Transverse colon (tissue), 4 donors: ENCODE measurements at regions not wholly inside any gene's neighbourhood (a gene's known extent, or its start where the extent isn't known, plus 50 kb on each side); places are given as distances from the start of the nearest gene placed in this dataset.

ENCODE experiments used
- DNase-seq: peaks from one replicate; pipeline ENCODE4 v3.0.0-alpha.2; 2019
- H3K27ac ChIP-seq, 4 donors: fragments of 200-600 bp; sonication (generic); 2 replicates each; pipeline ENCODE4 v1.5.1; 2016 to 2018; ENCODE audit warnings: inconsistent platforms in 4 of 4
- H3K27me3 ChIP-seq: fragments of 200-600 bp; sonication (generic); 2 replicates; pipeline ENCODE4 v1.5.1; 2017; ENCODE audit warnings: inconsistent platforms
- H3K36me3 ChIP-seq, 4 donors: fragments of 200-600 bp; sonication (generic); 2 replicates each; pipeline ENCODE4 v1.5.1; 2017 to 2019; ENCODE audit warnings: inconsistent platforms in 4 of 4
- H3K4me1 ChIP-seq, 4 donors: fragments of 200-600 bp; sonication (generic); 2 replicates each; pipeline ENCODE4 v1.5.1; 2017 to 2020; ENCODE audit warnings: inconsistent platforms in 4 of 4
- H3K4me3 ChIP-seq, 4 donors: fragments of 200-600 bp; sonication (generic); 1 replicate in 1 of 4; 2 replicates in 3 of 4; pipeline versions ENCODE4 v1.5.1 to v1.6.1; 2017 to 2019; ENCODE audit warnings: inconsistent platforms in 4 of 4
- H3K9me3 ChIP-seq, 2 donors: fragments of 200-600 bp; sonication (generic); 2 replicates each; pipeline ENCODE4 v1.5.1; 2017 to 2019; ENCODE audit warnings: inconsistent platforms in 2 of 2
- EP300 ChIP-seq: sonication (generic); formaldehyde crosslinking; IDR thresholded peaks from one replicate; pipeline ENCODE4 v1.6.1; 2017; ENCODE audit warnings: antibody characterized with exemption, low read depth
- POLR2A ChIP-seq: fragments of 450-650 bp; IDR thresholded peaks from one replicate; pipeline ENCODE4 v1.6.1; 2016; ENCODE audit warnings: antibody characterized with exemption, mild to moderate bottlenecking, moderate library complexity
- POLR2AphosphoS5 ChIP-seq, 3 donors: sonication (generic); formaldehyde crosslinking; IDR thresholded peaks; one replicate each; pipeline ENCODE4 v1.6.1; 2016; ENCODE audit warnings: antibody characterized with exemption in 3 of 3
- WGBS, 2 donors: methylation state at CpG; one replicate each; pipeline ENCODE4 v1.1.5; 2018; ENCODE audit warnings: low coverage in 1 of 2; 5-methylcytosine and 5-hydroxymethylcytosine counted together
- in situ Hi-C, 4 donors: fragments of 200-750 bp; cut with MboI; loops; one replicate each; pipeline versions ENCODE4 v1.15.0 to v1.15.1; 2017; ENCODE audit warnings: low sequenced_read_pairs in 3 of 4, low pct_ligation_motif_present in 1 of 4, low pct_unique_long_range_greater_than_20kb in 1 of 4
- intact Hi-C: fragments of 100-400 bp; cut with DNase I; formaldehyde crosslinking; loops from one replicate; pipeline ENCODE4 v1.15.1; 2023; ENCODE audit warnings: low total_unique reads
- TF ChIP-seq, protein P1 (sequence below), 5 experiments: fragments of 200-600 bp in 3 of 5; fragments of 450-650 bp in 2 of 5; sonication (generic) in 3 of 5; IDR thresholded peaks; 1 replicate in 2 of 5; 2 replicates in 3 of 5; pipeline ENCODE4 v1.5.1; 2016 to 2017; ENCODE audit warnings: antibody characterized with exemption in 5 of 5, inconsistent platforms in 3 of 5, mild to moderate bottlenecking in 2 of 5, moderate library complexity in 1 of 5

DNA sequence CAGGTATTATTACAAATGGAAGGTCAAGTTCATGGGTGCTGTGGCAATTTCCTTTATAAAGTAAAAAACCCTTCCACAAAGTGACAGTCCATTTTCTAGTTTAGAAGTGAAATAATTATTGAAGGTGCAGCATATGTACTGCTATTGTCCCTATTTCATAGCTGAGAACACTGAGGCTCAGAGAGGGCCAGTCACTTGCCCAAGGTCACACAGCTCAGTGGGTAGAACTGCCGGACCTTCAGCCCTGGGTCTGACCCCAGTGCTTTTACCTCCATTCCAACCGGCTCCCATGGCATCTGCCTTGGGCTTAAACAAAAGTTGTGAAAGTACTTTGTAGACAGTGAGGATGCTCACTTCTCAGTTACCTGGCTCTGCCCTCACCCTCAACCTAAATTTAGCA, 150.6 kb upstream of the SMIM23 start:
- in situ Hi-C loops (no loop called here), intact Hi-C loops (no loop called here)
- H3K36me3 ChIP-seq = no peaks in the 10 kb centered on the region
- H3K27me3 ChIP-seq = peaks cover 16% of the 10 kb centered on the region
- H3K4me1 ChIP-seq = peaks cover 0 to 5% (median 4%) of the 10 kb centered on the region in 4 donors
- TF ChIP-seq POLR2A = no peak
- TF ChIP-seq, protein P1, sequence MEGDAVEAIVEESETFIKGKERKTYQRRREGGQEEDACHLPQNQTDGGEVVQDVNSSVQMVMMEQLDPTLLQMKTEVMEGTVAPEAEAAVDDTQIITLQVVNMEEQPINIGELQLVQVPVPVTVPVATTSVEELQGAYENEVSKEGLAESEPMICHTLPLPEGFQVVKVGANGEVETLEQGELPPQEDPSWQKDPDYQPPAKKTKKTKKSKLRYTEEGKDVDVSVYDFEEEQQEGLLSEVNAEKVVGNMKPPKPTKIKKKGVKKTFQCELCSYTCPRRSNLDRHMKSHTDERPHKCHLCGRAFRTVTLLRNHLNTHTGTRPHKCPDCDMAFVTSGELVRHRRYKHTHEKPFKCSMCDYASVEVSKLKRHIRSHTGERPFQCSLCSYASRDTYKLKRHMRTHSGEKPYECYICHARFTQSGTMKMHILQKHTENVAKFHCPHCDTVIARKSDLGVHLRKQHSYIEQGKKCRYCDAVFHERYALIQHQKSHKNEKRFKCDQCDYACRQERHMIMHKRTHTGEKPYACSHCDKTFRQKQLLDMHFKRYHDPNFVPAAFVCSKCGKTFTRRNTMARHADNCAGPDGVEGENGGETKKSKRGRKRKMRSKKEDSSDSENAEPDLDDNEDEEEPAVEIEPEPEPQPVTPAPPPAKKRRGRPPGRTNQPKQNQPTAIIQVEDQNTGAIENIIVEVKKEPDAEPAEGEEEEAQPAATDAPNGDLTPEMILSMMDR (IDR thresholded peaks at IDR 0.05) = no peak
- TF ChIP-seq EP300 = no peak
- no peak for TF ChIP-seq POLR2AphosphoS5 (IDR thresholded peaks at IDR 0.05)
- no peaks in the 10 kb centered on the region for H3K9me3 ChIP-seq
- no peak overlapping the region for H3K4me3 ChIP-seq
- H3K27ac ChIP-seq = no peak overlapping the region
- no peak for DNase-seq
- WGBS, 2 donors = 90% methylated on average over 2 of the region's 2 CpGs; no CpG with 5 or more reads in 1 of the 2 donors

DNA sequence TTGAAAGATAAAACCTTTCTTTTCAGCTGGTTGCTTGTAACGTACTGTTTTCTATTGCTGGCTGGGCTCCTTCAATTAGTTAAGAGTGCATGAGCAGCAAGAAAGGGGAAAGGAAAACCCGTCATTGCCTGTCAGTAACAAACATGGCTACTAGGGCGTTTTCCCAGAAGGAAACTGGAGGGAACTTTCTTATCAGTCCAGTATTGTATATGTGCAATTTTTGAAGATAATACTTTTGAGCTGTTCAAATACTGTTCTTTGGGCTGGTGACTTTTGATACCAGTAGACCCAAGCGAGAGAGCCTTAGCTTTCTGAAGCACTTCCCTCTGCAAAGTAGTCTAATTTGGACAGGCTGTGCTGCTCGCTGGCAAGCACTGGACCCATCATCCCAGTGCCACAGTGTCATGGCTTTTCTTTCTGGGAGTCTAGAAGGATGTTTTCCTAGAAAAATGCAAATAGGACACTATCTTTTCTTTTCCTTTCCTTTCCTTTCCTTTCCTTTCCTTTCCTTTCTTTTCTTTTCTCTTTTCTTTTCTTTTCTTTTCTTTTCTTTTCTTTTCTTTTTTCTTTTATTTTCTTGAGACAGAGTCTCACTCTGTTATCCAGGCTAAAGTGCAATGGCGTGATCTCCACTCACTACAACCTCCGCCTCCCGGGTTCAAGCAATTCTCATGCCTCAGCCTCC, 149.9 kb upstream of the SMIM23 start:
- no peaks in the 10 kb centered on the region for H3K36me3 ChIP-seq
- peaks cover 9% of the 10 kb centered on the region for H3K27me3 ChIP-seq
- intact Hi-C loops = no loop called here
- TF ChIP-seq EP300 (no peak), POLR2AphosphoS5 (IDR thresholded peaks at IDR 0.05) (no peak), POLR2A (no peak)
- TF ChIP-seq, protein P1 (IDR thresholded peaks at IDR 0.05) = no peak
- no peak for DNase-seq
- H3K9me3 ChIP-seq = no peaks in the 10 kb centered on the region
- no peak overlapping the region for H3K4me3 ChIP-seq
- in situ Hi-C loops = no loop called here
- no peaks in the 10 kb centered on the region for H3K4me1 ChIP-seq
- no peak overlapping the region for H3K27ac ChIP-seq
- WGBS, 2 donors = 77 to 79% methylated on average over 4 to 8 of the region's 8 CpGs

DNA sequence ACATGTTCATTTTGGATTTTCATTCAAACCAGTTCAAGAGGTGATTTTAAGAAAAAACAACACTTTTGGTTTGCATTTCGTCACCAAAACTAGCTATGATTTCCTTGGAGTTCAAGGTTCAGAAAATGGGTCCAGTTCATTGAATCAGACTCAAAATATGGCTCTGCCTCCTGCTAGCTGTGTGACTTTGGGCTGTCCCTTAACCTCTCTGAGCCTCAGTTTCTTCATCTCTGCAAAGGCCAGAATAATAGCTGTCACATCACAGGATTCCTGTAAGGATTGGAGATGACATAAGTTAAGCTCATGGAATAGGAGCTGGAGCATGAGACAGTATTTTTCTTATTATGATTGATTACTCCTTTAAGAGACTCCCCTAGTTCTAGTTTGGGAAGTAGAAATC, 147.8 kb upstream of the SMIM23 start:
- H3K4me1 ChIP-seq = no peaks in the 10 kb centered on the region
- H3K27ac ChIP-seq = no peak overlapping the region
- intact Hi-C loops = no loop called here
- no peak for TF ChIP-seq EP300
- no peak for TF ChIP-seq POLR2A
- TF ChIP-seq POLR2AphosphoS5 (IDR thresholded peaks at IDR 0.05) = no peak
- TF ChIP-seq, protein P1 (IDR thresholded peaks at IDR 0.05) = no peak
- DNase-seq = no peak
- H3K36me3 ChIP-seq = no peaks in the 10 kb centered on the region
- in situ Hi-C loops = no loop called here
- WGBS, 2 donors = 89 to 100% methylated on average over 1 of the region's 1 CpG
- H3K9me3 ChIP-seq = no peaks in the 10 kb centered on the region
- no peak overlapping the region for H3K4me3 ChIP-seq
- H3K27me3 ChIP-seq = peaks cover 2% of the 10 kb centered on the region

DNA sequence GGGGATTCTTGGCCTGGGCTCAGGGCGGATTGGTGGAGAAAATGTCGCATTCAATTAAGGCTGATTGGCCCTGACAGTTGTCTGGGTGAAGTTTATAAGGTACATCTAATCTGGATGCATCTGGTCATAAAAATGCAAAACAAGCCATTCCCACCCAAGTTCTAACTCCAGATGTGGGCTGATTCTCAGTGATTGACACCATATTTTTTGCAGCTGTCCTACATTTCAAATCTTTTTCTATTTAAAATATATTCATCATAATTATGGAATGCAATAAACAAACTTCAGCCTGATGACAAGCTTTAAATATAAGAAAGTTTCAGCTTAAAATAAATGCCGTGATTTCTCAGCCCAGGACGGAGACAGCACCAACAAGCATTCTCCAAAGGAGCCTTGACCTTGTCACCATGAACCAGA, 146.4 kb upstream of the SMIM23 start:
- in situ Hi-C loops = no loop called here
- TF ChIP-seq POLR2A = no peak
- TF ChIP-seq, protein P1 (IDR thresholded peaks at IDR 0.05) = no peak
- no peak for TF ChIP-seq POLR2AphosphoS5 (IDR thresholded peaks at IDR 0.05)
- TF ChIP-seq EP300 = no peak
- Histone ChIP-seq H3K36me3 (no peaks in the 10 kb centered on the region), H3K4me3 (no peak overlapping the region), H3K27me3 (no peaks in the 10 kb centered on the region), H3K4me1 (no peaks in the 10 kb centered on the region), H3K27ac (no peak overlapping the region), H3K9me3 (no peaks in the 10 kb centered on the region)
- 71 to 75% methylated on average over 3 to 4 of the region's 4 CpGs for WGBS, 2 donors
- intact Hi-C loops = no loop called here
- no peak for DNase-seq
